Fibroblast of skin of abdomen (primary cell): ENCODE measurements at regions not wholly inside any gene's neighbourhood (a gene's known extent, or its start where the extent isn't known, plus 50 kb on each side); places are given as distances from the start of the nearest gene placed in this dataset.
"Not testable (repeated sequence)": the region's sequence is repeated elsewhere in the genome, so short reads cannot be mapped to it uniquely, and the experiment has no call there.

Source experiments
- DNase-seq: peaks from one replicate; pipeline ENCODE4 v3.0.0-alpha.2; 2013

DNA sequence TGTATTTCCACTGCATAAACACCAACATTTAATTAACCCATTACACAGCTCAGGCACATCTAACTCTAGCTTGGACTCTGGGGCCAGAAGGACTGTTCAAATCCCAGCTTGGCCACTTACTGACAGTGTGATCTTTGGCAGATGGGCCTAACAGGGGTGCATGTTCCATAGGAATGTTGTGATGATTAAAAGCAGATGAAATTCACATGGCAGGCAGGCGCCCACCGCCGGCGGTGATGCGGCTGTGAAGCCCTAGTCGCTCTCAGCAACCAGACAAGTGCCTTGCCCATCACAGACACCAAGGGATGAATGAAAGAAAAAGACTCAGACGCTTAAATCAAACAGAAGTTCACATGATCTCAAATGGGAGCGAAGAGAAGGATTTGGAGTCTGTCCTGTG, 84.6 kb upstream of the WSB1 start:
- DNase-seq = no peak

DNA sequence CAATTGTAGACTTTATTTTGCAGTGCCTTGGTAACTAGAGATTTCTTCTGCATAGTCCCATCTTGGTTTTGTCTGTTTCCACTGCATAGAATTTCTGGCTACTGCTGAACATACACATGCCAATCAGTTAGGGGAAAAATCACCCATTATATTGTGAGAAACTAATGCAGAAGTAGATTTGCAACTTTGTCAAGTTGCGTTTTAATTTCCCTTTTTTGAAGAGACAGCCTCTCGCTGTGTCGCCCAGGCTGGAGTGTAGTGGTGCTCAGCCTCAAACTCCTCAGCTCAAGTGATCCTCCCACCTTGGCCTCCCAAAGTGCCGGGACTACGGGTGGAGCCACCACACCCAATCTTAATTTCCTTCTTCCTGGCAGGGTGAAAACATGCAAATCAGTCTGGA, 83.1 kb upstream of the WSB1 start:
- DNase-seq = not testable (repeated sequence)

DNA sequence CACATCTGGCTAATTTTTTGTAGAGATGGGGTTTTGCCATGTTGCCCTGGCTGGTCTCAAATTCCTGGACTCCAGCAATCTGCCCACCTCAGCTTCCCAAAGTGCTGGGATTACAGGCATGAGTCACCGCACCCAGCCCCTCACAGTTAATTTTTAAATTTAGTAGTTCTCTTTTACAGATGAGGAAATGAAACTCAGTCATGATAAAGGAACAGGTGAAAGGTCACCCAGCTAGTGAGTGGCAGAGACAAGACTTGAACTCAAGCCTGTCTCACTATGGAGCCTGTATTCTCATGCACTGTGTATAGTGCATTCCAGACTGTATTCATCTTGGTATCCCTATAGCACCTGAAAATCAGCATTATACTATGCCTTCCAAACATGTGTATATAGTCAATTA, 77.1 kb upstream of the WSB1 start:
- DNase-seq = no peak

DNA sequence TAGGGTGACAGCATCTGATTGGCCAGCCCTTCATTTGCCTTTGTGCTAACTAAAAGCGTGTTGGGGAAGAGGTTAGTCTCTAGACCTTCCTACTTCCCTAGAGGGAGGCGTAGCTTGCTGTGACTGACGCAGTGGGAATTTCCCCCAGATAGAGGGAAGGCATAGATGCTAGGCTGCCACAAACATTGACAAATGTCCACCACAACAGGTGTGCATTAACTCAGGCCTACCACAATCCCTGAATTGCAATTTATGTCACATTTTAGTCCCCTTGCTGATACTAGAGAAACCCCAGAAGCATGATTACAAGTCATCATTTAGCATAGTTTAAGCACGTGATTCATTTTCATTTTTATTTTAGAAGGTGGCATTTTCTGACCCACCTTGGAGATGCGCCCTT, 76.3 kb upstream of the WSB1 start:
- no peak for DNase-seq

DNA sequence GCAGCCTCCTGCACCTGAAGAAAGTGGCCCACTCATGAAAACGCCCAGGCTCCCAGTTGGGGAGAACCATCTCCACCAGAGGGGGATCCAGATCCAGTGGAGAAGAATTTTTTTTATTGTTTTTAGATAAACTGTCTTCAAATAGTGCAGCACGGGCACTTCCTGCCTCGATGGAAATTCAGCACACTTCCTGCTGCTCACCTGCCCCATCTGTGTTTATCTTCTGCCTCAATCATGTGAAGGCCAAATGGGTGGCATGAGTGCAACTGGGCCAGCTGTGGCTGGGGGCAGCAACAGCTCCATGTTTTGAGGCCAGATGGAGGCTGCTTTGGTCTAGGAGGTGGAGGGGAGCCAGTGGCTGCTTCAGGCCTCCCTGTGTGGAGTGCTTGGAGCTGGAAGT, 75.9 kb upstream of the WSB1 start:
- no peak for DNase-seq

DNA sequence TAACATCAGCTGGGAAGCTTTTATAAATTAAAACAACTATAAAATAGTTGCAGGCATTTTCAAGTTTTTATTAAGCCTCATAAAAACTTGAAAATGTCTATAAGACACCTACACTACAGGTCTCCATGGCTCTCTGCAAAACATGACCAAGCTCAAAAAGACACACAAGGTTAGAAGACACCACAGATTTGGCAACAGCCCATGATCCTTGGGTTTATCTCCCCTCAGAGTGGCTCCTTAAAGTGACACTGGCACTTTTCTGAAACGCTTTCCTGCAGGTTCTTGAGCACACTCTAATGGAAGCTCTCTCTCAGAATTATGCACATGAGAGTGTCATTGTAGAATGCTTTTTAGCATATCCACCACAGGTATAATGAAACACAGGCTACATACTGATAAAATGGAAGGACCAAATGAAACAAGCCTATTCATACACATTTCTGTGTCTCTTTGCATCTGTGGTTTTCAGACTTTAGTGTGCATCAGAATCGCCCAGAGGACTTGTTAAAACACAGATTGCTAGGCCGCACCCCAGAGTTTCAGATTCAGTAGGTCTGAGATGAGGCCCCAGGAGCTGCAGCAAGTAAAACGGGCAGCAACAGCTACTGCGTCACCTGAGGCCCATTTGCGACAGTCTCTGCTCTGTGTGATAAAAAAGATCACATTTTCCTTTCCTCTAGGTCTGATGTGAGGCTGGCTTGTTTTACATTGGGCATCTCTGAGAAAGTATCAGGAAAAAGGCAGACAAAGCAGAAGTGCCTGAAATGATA, 75.0 kb upstream of the WSB1 start:
- DNase-seq = no peak

DNA sequence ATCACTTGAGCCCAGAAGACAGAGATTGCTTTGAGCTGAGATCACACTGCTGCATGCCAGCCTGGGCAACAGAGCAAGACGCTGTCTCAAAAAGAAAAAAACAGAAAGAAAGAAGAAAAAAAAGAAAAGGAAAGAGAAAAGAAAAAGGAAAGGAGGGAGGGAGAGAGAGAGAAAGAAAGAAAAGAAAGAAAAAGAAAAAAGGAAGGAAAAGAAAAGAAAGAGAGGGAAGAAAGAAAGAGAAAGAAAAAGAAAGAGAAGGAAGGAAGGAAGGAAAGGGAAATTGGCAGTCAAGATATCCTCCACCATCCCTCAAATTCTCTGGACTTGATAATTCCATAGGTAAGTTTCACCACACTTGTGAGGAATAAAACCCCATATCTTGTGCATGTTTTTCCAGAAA, 71.4 kb upstream of the WSB1 start:
- no peak for DNase-seq

DNA sequence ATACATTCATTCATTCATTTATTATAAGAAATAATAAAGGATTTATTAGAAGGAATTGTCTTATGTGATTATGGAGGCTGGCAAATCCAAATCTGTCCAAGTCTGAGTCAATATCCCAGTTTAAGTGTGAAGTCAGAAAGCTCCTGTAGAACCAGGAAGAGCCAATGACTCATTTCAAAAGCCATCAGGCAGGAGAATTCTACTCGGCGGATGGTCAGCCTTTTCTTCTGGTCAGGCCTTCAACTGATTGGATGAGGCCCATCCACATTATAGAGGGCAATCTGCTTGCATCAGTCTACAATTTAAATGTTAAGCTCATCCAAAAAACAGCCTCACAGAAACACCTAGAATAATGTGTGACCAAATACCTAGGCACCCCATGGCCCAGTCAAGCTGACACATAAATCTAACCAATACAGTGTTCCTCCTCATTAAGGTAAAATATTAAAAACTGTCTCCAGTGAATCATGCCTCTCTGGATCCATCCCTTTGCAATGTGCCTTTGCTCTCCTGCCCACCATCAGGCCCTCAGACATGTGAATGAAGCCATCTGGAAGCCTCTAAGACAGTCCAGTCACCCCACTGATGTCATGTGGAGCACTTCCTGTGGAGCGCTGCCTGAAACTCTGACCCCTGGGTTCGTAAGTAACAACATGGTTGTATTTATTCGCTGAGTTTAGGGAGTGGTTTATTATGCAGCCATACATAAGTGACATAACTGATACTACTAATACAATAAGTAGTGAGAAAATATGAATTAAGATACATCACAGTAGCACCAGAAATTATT, 69.2 kb upstream of the WSB1 start:
- DNase-seq = no peak

DNA sequence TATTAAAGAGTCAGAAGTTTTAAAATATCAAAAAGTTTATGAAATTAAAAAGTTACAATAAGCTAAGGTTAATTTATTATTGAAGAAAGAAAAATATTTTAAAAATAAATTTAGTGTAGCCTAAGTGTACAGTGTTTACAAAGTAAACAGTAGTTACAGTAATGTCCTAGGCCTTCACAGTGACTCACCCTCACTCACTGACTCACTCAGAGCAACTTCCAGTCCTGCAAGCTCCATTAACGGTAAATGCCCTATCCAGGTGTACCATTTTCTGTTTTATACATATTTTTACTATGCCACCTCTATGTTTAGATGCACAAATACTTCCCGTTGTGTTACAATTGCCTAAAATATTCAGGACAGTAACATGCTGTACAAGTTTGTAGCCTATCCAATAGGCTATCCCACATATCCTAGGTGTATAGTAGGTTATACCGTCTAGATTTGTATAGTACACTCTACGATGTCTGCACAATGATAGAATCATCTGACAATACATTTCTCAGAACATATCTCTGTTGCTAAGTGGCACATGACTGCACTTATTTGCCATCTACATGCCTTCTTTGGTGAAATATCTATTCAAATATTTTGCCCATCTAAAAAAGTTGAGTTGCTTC, 67.2 kb upstream of the WSB1 start:
- DNase-seq = no peak

DNA sequence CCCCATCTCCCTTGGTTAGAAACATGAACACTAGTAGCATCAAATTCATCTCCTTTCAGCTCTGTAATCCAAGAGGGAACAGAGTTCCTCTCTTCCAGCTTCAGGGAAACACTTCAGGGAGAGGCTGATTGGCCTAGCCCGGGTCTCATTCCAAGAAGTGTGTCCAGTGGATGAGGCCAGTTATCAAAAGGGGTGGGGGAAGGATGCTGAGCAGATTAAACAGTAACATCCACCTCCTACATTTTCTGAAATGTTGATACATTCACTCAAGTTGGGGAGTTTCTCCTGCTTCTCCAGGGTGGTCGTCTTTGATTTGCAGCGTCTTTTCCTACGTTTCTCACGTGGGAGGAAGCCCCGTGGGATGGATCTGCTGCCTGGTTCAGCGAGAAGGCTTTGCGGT, 62.9 kb upstream of the WSB1 start:
- no peak for DNase-seq

DNA sequence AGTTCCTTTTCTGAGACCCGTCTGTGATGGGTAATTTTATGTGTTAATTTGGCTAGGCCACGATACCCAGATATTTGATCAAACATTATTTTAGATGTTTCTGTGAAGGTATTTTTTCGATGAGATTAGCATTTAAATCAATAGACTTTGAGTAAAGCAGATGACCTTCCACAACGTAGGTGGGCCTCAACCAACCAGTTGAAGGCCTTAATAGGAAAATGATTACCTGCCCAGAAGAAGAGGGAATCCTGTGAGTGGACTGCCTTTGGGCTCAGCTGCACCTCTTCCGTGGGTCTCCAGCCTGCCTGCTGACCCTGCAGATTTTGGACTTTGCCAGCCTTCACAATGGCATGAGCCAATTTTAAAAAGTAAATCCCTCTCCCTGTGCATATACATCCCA, 61.6 kb upstream of the WSB1 start:
- DNase-seq = no peak

DNA sequence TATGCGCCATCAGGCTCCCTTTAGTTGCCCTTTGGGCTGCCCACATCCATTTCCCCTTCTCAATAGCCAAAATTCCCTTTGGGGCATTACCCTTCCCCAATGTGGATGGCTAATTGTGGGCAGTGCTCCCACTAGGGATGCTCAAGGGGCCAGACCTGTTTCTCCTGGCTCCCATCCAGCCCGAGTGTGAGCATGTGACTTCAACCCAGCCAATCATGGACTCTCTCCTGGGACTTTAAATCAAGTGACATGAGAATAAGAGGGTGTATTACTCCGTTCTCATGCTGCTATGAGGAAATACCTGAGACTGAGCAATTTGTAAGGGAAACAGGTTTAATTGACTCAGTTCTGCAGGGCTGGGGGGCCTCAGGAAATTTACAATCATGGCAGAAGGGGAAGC, 60.9 kb upstream of the WSB1 start:
- DNase-seq = no peak

DNA sequence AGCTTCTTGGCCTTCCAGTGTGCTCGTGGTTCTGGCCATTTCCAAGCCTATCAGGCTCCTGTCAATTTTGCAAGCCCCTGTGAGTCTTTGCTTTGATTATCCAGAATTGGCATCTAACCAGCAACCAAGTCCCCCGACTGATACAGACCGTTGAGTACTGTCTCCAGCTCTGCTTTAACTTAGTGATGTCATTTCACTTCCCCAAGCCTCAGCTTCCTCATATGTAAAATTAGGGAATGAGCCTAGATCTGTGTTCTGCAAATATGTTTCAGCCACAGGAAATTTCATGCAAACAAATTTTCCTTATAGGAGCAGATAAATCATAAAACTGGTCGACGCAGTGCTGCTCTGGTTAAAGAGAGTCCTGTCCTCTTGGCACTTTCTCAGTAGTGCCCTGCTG, 60.1 kb upstream of the WSB1 start:
- DNase-seq = no peak

DNA sequence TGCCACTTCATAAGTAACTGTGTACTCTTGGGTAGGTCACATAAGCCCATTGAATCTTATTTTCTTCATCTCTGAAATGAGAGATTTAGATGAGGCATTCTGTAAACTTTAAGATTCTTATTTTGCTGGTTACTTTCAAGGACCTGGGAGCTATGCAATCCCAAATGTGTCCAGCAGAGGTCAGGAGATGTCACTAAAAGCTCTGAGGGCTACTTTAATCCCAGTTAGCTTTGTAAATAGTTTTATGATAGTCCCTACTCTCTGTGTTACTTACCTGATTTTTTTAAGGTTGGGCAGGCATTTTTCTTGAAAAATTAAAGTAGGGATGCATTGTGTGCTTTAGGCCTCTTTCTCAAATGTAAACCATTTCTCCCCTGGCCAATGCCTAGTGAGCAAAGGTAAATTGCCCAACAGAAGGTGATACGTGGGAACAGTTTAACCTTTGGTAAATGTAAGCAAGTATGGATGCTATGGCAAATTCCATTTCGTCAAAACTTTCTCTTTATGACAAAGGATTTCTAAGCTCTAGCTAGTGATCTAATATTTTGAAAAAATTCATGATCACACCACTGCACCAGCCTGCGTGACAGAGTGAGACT, 57.1 kb upstream of the WSB1 start:
- peak; percentile 53 for DNase-seq

DNA sequence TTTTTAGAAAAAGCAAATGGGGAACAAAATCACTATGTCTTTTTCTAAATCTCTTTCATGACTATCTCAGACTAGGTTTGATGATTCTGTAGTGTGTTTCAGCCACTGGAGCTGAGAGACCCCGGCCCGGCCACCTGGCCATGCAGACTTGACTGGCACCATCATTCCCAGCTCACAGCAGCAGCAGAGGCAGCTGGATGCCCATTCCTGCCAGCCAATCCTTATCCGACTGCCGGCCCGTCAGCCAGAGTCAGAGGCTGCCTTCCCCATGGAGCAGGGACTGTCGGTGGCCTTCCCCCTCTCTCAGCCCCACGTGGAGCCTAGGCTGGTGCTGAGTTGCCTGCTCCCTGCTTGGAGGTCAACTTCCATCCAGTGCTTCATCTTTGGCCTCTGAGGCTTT, 56.0 kb upstream of the WSB1 start:
- no peak for DNase-seq

DNA sequence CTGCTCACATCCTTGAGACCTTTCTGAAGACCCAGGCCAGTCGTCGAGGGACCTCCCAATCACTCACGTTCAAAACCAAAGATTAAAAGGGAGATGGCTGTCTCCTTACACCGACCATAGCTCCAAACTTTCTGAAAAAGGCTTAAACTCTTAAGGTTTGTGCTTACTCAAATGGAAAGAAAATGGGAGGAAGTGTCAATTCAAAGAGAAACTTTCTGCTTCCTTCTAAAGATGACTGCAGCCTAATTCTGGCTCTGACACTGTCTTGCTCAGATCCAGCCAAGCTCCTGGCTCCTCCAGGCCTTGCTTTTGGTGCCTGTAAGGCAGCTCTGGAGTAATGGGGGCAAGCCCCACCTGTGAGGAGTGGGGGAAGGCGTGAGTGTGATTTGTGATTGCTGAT, 54.9 kb upstream of the WSB1 start:
- DNase-seq = no peak

DNA sequence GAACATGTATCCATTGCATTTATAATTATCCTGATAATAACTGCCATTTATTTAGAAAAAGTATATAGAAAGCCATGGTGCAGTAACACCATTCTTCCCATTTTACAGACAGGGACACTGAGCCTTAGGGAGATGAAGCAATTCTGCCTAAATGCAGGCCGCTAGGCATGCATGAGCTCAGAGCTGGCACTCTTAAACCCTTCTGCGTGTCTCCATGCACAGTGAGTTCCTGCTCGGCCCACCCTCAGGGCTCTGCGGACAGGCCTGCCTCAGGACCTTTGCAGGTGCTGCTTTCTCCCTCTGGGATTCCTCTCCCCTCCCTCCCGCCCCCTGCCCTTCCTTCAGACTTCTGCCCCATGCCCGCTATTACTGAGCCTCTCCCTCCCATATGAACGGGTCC, 54.3 kb upstream of the WSB1 start:
- DNase-seq = no peak

DNA sequence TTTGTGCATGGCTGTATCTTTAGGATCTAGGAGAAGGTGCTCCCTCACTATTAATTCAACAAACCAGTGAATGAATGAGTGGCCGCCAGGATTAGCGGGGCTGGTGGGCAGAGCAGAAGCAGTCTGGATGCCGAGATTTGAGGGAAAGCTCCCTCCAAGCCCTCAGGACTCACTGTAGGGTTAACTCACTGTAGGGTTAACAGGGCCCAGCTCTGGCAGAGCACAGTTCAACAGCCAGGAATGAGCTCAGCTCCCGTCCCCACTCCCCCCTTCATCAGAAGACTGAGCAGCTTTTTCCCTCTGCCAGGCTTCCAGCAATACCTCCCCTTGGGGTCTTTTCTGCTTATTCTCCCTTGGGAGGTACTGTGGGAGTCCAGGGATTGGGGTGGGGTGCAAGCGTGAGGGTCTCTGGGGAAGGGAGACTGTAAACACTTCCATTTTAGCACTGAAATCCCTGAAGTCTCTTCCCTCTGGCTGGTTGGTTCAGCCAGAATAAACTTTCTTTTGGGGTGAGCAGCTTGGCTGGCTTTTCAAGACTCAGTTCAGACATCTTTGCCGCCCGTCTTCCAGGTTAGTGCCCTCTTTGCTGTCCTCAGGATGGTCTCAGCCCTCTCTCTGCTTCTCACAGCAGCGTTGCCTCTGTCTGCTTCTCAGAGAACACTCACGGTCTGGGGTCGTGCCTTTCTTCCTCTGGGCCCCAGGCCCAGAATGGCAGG, 53.7 kb upstream of the WSB1 start:
- no peak for DNase-seq

DNA sequence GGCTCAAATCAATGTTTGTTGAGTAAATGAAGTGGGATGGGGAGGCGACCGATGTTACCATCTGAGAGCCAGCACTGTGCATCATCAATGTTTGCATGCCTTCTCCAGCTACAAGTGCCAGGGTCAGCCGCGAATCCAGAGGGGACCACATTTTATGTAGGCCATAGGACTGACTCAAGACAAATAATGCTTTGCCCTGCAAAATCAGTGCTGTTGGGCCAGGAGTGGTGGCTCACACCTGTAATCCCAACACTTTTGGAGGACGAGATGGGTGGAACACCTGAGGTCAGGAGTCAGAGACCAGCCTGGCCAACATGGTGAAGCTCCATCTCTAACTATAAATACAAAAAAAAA, 53.1 kb upstream of the WSB1 start:
- DNase-seq = no peak

DNA sequence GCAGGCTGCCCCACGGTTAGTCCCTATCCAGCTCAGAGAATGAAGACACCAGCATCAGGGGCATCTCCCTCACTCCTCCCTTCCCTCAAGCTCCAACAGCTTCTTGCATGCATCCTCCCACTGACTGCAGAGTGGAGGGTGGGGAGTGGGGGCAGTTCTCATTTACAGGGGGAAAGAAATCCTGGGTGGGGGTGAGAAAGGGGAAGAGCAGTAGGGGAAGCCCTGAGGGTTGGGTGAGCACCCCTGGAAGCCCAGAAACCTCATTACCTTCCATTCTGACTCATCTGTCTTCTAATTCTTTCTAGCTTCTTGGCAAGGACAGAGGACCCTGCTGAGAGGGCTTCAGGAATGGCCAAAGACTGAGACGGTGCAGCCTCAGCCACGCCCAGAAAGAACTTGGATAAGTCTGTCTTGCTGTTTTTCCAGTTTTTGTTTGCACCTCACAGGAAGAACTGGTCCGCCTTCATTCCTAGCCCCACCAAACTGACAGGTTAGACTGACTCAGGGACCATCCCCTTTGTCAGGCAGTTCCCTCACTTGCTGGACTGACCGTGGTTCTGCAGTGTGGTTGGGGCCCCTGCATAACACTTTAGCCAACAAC, 52.5 kb upstream of the WSB1 start:
- no peak for DNase-seq

DNA sequence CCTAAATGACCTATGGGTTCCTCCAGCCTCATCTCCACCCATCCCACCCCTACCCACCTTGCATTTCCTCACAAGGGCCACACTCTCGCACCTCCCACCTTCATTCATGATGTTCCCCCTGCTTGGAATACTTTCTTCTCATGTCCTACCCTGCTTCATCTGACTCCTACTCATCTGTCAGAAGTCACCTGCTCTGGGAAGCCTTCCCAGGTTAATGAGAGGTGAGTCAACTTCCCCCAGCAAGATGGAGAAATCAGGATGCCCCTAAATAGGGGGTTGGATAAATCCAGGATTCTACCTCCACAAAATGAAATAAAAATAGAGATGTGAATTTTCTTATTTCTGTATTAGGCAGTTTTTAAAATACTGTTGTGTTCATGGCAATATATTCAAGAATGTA, 51.0 kb upstream of the WSB1 start:
- no peak for DNase-seq

DNA sequence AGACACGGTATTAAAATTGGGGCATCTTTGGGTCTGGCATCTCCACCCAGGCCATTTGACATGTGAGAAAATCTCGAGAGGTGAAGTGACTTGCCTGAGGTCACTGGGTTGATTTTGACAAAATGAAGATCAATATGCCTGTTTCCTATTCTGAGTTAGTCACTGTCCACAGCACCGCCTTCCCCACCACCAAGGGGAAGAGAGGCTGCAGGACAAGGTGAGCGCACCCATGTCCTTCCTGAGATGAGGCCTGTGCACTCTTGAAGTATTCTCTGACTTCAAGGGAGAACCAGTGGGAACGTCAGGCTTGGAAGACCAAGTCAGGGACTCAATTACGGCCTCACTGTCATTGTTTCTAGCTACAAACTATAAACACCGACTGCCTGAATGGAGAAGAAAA, 49.9 kb upstream of the WSB1 start:
- no peak for DNase-seq
